Mammary epithelial cell (primary cell): ENCODE measurements at regions not wholly inside any gene's neighbourhood (a gene's known extent, or its start where the extent isn't known, plus 50 kb on each side); places are given as distances from the start of the nearest gene placed in this dataset.

Experiments
- EZH2 ChIP-seq: IDR thresholded peaks from 2 replicates; pipeline ENCODE4 v1.6.1; 2012; ENCODE audit warnings: low read length, inconsistent platforms, borderline replicate concordance
- TF ChIP-seq, protein P1 (sequence below), 2 donors: IDR thresholded peaks in 1 of 2; conservative IDR thresholded peaks in 1 of 2; 2 replicates each; pipeline ENCODE4 v1.5.1; 2011 to 2012; ENCODE audit warnings: inconsistent platforms in 2 of 2, low read length in 2 of 2, mild to moderate bottlenecking in 2 of 2, control low read depth in 1 of 2, low read depth in 1 of 2; ENCODE audit not compliant: insufficient read depth in 1 of 2; ENCODE audit errors: extremely low read depth in 1 of 2

- TF ChIP-seq EZH2: no peak
- TF ChIP-seq, protein P1, sequence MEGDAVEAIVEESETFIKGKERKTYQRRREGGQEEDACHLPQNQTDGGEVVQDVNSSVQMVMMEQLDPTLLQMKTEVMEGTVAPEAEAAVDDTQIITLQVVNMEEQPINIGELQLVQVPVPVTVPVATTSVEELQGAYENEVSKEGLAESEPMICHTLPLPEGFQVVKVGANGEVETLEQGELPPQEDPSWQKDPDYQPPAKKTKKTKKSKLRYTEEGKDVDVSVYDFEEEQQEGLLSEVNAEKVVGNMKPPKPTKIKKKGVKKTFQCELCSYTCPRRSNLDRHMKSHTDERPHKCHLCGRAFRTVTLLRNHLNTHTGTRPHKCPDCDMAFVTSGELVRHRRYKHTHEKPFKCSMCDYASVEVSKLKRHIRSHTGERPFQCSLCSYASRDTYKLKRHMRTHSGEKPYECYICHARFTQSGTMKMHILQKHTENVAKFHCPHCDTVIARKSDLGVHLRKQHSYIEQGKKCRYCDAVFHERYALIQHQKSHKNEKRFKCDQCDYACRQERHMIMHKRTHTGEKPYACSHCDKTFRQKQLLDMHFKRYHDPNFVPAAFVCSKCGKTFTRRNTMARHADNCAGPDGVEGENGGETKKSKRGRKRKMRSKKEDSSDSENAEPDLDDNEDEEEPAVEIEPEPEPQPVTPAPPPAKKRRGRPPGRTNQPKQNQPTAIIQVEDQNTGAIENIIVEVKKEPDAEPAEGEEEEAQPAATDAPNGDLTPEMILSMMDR (conservative IDR thresholded peaks at IDR 0.05 in 1 of 2, IDR thresholded peaks at IDR 0.05 in 1 of 2; ENCODE audit: extremely low read depth in 1 of 2, insufficient read depth in 1 of 2, low read depth in 1 of 2, low read length in 2 of 2): no peak
Measured at GRCh38 chr5:53418826-53419658, 61.4 kb upstream of the FST start.
